Left ventricle myocardium inferior (tissue), 1 donor: ENCODE measurements at regions not wholly inside any gene's neighbourhood (a gene's known extent, or its start where the extent isn't known, plus 50 kb on each side); places are given as distances from the start of the nearest gene placed in this dataset.

ENCODE experiments used
- DNase-seq: peaks from one replicate; pipeline ENCODE4 v3.0.0-alpha.2; 2020
- H3K27ac ChIP-seq: fragments of 200-600 bp; replicated peaks from 2 replicates; pipeline ENCODE4 v1.8.0; 2021
- H3K27me3 ChIP-seq: fragments of 200-600 bp; 2 replicates; pipeline ENCODE4 v1.8.0; 2021; ENCODE audit warnings: low read depth
- H3K36me3 ChIP-seq: fragments of 200-600 bp; 2 replicates; pipeline ENCODE4 v1.8.0; 2021
- H3K4me1 ChIP-seq: fragments of 200-600 bp; 2 replicates; pipeline ENCODE4 v1.8.0; 2021
- H3K4me3 ChIP-seq: fragments of 200-600 bp; 2 replicates; pipeline ENCODE4 v1.8.0; 2021; ENCODE audit warnings: mild to moderate bottlenecking, moderate library complexity
- H3K9me3 ChIP-seq: fragments of 200-600 bp; replicated peaks from 2 replicates; pipeline ENCODE4 v1.8.0; 2021
- CTCF ChIP-seq: fragments of 200-600 bp; IDR thresholded peaks from 2 replicates; pipeline ENCODE4 v1.8.0; 2021; ENCODE audit warnings: antibody characterized with exemption, mild to moderate bottlenecking, borderline replicate concordance
- intact Hi-C: fragments of 100-400 bp; cut with micrococcal nuclease; formaldehyde crosslinking; loops from one replicate; pipeline ENCODE4 v1.11.0; 2022
- donor health status: DM: no; HTN: yes; CAD: no; lungs with severe emphysema.

GRCh38 chr4:16992566-16993225, 94.3 kb upstream of the LDB2 start:
- Histone ChIP-seq H3K27ac (no peak overlapping the region), H3K4me3 (no peak overlapping the region), H3K27me3 (no peaks in the 10 kb centered on the region), H3K9me3 (no peaks in the 10 kb centered on the region), H3K4me1 (peaks cover 6% of the 10 kb centered on the region), H3K36me3 (no peaks in the 10 kb centered on the region)
- no peak for DNase-seq
- intact Hi-C loops = no loop called here
- TF ChIP-seq CTCF = no peak

- H3K4me1 ChIP-seq = peaks cover 6% of the 10 kb centered on the region
- no peaks in the 10 kb centered on the region for H3K9me3 ChIP-seq
- no peak overlapping the region for H3K4me3 ChIP-seq
- intact Hi-C loops = no loop called here
- TF ChIP-seq CTCF = no peak
- DNase-seq = no peak
- no peaks in the 10 kb centered on the region for H3K27me3 ChIP-seq
- no peaks in the 10 kb centered on the region for H3K36me3 ChIP-seq
- no peak overlapping the region for H3K27ac ChIP-seq
Observed at GRCh38 chr4:16991450-16991849, 93.0 kb upstream of the LDB2 start.

- Histone ChIP-seq H3K27ac (no peak overlapping the region), H3K27me3 (no peaks in the 10 kb centered on the region), H3K9me3 (peaks cover 3% of the 10 kb centered on the region), H3K4me3 (no peak overlapping the region), H3K4me1 (peaks cover 6% of the 10 kb centered on the region), H3K36me3 (no peaks in the 10 kb centered on the region)
- no peak for TF ChIP-seq CTCF
- DNase-seq = no peak
- intact Hi-C loops = no loop called here
Observed at GRCh38 chr4:16989371-16989770, 90.9 kb upstream of the LDB2 start.

- peaks cover 6% of the 10 kb centered on the region for H3K4me1 ChIP-seq
- no peak for DNase-seq
- intact Hi-C loops = no loop called here
- no peaks in the 10 kb centered on the region for H3K36me3 ChIP-seq
- H3K4me3 ChIP-seq = no peak overlapping the region
- H3K27me3 ChIP-seq = no peaks in the 10 kb centered on the region
- H3K9me3 ChIP-seq = peaks cover 6% of the 10 kb centered on the region
- no peak for TF ChIP-seq CTCF
- H3K27ac ChIP-seq = no peak overlapping the region
Observed at GRCh38 chr4:16988814-16989213, 90.4 kb upstream of the LDB2 start.

- H3K27me3 ChIP-seq = no peaks in the 10 kb centered on the region
- no peak for TF ChIP-seq CTCF
- intact Hi-C loops = no loop called here
- no peak overlapping the region for H3K27ac ChIP-seq
- no peaks in the 10 kb centered on the region for H3K9me3 ChIP-seq
- no peak for DNase-seq
- no peak overlapping the region for H3K4me3 ChIP-seq
- no peaks in the 10 kb centered on the region for H3K4me1 ChIP-seq
- H3K36me3 ChIP-seq = no peaks in the 10 kb centered on the region
Observed at GRCh38 chr4:16977081-16977480, 78.6 kb upstream of the LDB2 start.
